SK-N-SH treated with all-trans-retinoic acid at 6 μM for 48 hours (cell line): ENCODE measurements at regions not wholly inside any gene's neighbourhood (a gene's known extent, or its start where the extent isn't known, plus 50 kb on each side); places are given as distances from the start of the nearest gene placed in this dataset.

ENCODE experiments used
- ATAC-seq: fragments of 200-7000 bp; cut with Tn5 transposase; 3 replicates; pipeline ENCODE4 v1.9.1; 2020; ENCODE audit warnings: mild to moderate bottlenecking, moderate library complexity
- ARNTL ChIP-seq: fragments of 450-650 bp; formaldehyde crosslinking; IDR thresholded peaks from 2 replicates; pipeline ENCODE4 v1.5.0; 2020; ENCODE audit warnings: low read depth, mild to moderate bottlenecking, moderate library complexity, borderline replicate concordance
- BACH2 ChIP-seq: fragments of 250-450 bp; sonication (Bioruptor Pico); IDR thresholded peaks from 2 replicates; pipeline ENCODE4 v1.9.0; 2021; ENCODE audit warnings: mild to moderate bottlenecking, borderline replicate concordance
- CSDC2 ChIP-seq: fragments of 250-450 bp; sonication (Bioruptor Pico); IDR thresholded peaks from 2 replicates; pipeline ENCODE4 v1.5.0; 2020; ENCODE audit warnings: mild to moderate bottlenecking, moderate library complexity
- ESRRG ChIP-seq: fragments of 250-450 bp; sonication (Bioruptor Pico); IDR thresholded peaks from 2 replicates; pipeline ENCODE4 v1.6.1; 2021; ENCODE audit warnings: mild to moderate bottlenecking
- GLIS3 ChIP-seq: fragments of 250-450 bp; sonication (Bioruptor Pico); IDR thresholded peaks from 2 replicates; pipeline ENCODE4 v1.5.0; 2020; ENCODE audit warnings: mild to moderate bottlenecking, moderate library complexity
- ISL1 ChIP-seq: fragments of 250-450 bp; sonication (Bioruptor Pico); IDR thresholded peaks from 2 replicates; pipeline ENCODE4 v2.1.2; 2022; ENCODE audit warnings: mild to moderate bottlenecking, moderate library complexity
- OSR1 ChIP-seq: fragments of 250-450 bp; sonication (Bioruptor Pico); IDR thresholded peaks from 2 replicates; pipeline ENCODE4 v1.8.0; 2022; ENCODE audit warnings: moderate library complexity, mild to moderate bottlenecking, inconsistent platforms
- PPARA ChIP-seq: fragments of 250-450 bp; sonication (Bioruptor Pico); IDR thresholded peaks from 2 replicates; pipeline ENCODE4 v1.5.0; 2020; ENCODE audit warnings: mild to moderate bottlenecking, borderline replicate concordance
- RARB ChIP-seq: fragments of 250-450 bp; sonication (Bioruptor Pico); IDR thresholded peaks from 2 replicates; pipeline ENCODE4 v1.8.0; 2021; ENCODE audit warnings: mild to moderate bottlenecking, moderate library complexity
- SNAI2 ChIP-seq: fragments of 250-450 bp; sonication (Bioruptor Pico); IDR thresholded peaks from 2 replicates; pipeline ENCODE4 v1.5.0; 2020; ENCODE audit warnings: mild to moderate bottlenecking, moderate library complexity
- TCF4 ChIP-seq: fragments of 250-450 bp; sonication (Bioruptor Pico); IDR thresholded peaks from 2 replicates; pipeline ENCODE4 v1.8.0; 2021; ENCODE audit warnings: mild to moderate bottlenecking, moderate library complexity, borderline replicate concordance
- TOX ChIP-seq: fragments of 250-450 bp; sonication (Bioruptor Pico); IDR thresholded peaks from 2 replicates; pipeline ENCODE4 v1.8.0; 2021; ENCODE audit warnings: mild to moderate bottlenecking, moderate library complexity, borderline replicate concordance
- ZC3H10 ChIP-seq: fragments of 250-450 bp; sonication (Bioruptor Pico); IDR thresholded peaks from 2 replicates; pipeline ENCODE4 v1.5.1; 2021; ENCODE audit warnings: mild to moderate bottlenecking, moderate library complexity
- ZFP3 ChIP-seq: fragments of 250-450 bp; sonication (Bioruptor Pico); IDR thresholded peaks from 2 replicates; pipeline ENCODE4 v1.5.0; 2020; ENCODE audit warnings: mild to moderate bottlenecking, moderate library complexity
- ZFP30 ChIP-seq: fragments of 450-650 bp; formaldehyde crosslinking; IDR thresholded peaks from 2 replicates; pipeline ENCODE4 v1.5.0; 2022; ENCODE audit warnings: mild to moderate bottlenecking, moderate library complexity
- ZNF565 ChIP-seq: fragments of 450-650 bp; formaldehyde crosslinking; conservative IDR thresholded peaks from 2 replicates; pipeline ENCODE4 v1.5.0; 2020; ENCODE audit warnings: low read depth, mild to moderate bottlenecking, moderate library complexity
- ZNF70 ChIP-seq: fragments of 450-650 bp; formaldehyde crosslinking; IDR thresholded peaks from 2 replicates; pipeline ENCODE4 v1.5.0; 2020; ENCODE audit warnings: mild to moderate bottlenecking, moderate library complexity
- ZNF8 ChIP-seq: fragments of 450-650 bp; formaldehyde crosslinking; IDR thresholded peaks from 2 replicates; pipeline ENCODE4 v1.5.0; 2020; ENCODE audit warnings: mild to moderate bottlenecking, moderate library complexity
- TF ChIP-seq, protein P1 (sequence below): fragments of 250-450 bp; sonication (Bioruptor Pico); IDR thresholded peaks from 2 replicates; pipeline ENCODE4 v1.8.0; 2020; ENCODE audit warnings: mild to moderate bottlenecking, moderate library complexity, borderline replicate concordance
- TF ChIP-seq, protein P2 (sequence below): fragments of 250-450 bp; sonication (Bioruptor Pico); IDR thresholded peaks from 2 replicates; pipeline ENCODE4 v1.5.1; 2020; ENCODE audit warnings: low read depth, mild to moderate bottlenecking, moderate library complexity
- TF ChIP-seq, protein P3 (sequence below): fragments of 250-450 bp; sonication (Bioruptor Pico); IDR thresholded peaks from 2 replicates; pipeline ENCODE4 v1.5.0; 2020; ENCODE audit warnings: mild to moderate bottlenecking, moderate library complexity

DNA sequence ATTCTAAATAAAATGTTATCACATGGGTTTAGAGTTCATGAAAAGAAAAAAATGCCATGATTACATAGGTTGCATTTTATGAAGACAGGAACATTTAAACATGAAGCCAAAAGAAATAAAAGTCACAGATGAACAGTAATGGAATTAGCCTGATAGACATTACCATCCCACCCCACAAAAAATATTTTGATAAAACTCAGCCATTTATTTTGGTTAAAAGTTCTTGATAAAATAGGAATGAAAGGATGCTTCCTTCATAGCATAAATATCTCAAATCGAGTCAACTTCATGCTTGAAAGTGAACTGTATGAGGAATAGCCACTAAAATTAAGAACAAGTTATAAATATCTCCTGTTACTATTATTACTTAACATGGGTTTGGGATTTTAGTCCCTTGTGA is 101.9 kb upstream of the TMC3 start:
- no peak for ATAC-seq
- TF ChIP-seq PPARA (no peak), ISL1 (peak; percentile 92), ARNTL (CRISPR knock-in tag) (no peak), ZFP3 (CRISPR knock-in tag) (no peak), GLIS3 (no peak), SNAI2 (CRISPR knock-in tag) (no peak)
- TF ChIP-seq, protein P1, sequence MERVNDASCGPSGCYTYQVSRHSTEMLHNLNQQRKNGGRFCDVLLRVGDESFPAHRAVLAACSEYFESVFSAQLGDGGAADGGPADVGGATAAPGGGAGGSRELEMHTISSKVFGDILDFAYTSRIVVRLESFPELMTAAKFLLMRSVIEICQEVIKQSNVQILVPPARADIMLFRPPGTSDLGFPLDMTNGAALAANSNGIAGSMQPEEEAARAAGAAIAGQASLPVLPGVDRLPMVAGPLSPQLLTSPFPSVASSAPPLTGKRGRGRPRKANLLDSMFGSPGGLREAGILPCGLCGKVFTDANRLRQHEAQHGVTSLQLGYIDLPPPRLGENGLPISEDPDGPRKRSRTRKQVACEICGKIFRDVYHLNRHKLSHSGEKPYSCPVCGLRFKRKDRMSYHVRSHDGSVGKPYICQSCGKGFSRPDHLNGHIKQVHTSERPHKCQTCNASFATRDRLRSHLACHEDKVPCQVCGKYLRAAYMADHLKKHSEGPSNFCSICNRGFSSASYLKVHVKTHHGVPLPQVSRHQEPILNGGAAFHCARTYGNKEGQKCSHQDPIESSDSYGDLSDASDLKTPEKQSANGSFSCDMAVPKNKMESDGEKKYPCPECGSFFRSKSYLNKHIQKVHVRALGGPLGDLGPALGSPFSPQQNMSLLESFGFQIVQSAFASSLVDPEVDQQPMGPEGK: no peak

- ATAC-seq: no peak
- TF ChIP-seq ESRRG (no peak), CSDC2 (CRISPR knock-in tag) (0 out of 2 replicates have a peak, but pooled peaks have one; percentile 11)
Observed at GRCh38 chr15:81475471-81475870, 101.5 kb upstream of the TMC3 start.

- TF ChIP-seq TOX (no peak), CSDC2 (CRISPR knock-in tag) (no peak), OSR1 (CRISPR knock-in tag) (no peak), ZNF8 (no peak), ZNF565 (no peak), RARB (CRISPR knock-in tag) (no peak)
- TF ChIP-seq, protein P2, sequence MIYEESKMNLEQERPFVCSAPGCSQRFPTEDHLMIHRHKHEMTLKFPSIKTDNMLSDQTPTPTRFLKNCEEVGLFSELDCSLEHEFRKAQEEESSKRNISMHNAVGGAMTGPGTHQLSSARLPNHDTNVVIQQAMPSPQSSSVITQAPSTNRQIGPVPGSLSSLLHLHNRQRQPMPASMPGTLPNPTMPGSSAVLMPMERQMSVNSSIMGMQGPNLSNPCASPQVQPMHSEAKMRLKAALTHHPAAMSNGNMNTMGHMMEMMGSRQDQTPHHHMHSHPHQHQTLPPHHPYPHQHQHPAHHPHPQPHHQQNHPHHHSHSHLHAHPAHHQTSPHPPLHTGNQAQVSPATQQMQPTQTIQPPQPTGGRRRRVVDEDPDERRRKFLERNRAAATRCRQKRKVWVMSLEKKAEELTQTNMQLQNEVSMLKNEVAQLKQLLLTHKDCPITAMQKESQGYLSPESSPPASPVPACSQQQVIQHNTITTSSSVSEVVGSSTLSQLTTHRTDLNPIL (CRISPR knock-in tag): no peak
- TF ChIP-seq, protein P3, sequence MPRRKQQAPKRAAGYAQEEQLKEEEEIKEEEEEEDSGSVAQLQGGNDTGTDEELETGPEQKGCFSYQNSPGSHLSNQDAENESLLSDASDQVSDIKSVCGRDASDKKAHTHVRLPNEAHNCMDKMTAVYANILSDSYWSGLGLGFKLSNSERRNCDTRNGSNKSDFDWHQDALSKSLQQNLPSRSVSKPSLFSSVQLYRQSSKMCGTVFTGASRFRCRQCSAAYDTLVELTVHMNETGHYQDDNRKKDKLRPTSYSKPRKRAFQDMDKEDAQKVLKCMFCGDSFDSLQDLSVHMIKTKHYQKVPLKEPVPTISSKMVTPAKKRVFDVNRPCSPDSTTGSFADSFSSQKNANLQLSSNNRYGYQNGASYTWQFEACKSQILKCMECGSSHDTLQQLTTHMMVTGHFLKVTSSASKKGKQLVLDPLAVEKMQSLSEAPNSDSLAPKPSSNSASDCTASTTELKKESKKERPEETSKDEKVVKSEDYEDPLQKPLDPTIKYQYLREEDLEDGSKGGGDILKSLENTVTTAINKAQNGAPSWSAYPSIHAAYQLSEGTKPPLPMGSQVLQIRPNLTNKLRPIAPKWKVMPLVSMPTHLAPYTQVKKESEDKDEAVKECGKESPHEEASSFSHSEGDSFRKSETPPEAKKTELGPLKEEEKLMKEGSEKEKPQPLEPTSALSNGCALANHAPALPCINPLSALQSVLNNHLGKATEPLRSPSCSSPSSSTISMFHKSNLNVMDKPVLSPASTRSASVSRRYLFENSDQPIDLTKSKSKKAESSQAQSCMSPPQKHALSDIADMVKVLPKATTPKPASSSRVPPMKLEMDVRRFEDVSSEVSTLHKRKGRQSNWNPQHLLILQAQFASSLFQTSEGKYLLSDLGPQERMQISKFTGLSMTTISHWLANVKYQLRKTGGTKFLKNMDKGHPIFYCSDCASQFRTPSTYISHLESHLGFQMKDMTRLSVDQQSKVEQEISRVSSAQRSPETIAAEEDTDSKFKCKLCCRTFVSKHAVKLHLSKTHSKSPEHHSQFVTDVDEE: no peak
- ATAC-seq: no peak
Observed at GRCh38 chr15:81473946-81474345, 99.9 kb upstream of the TMC3 start.

- ATAC-seq: no peak
- TF ChIP-seq PPARA: no peak
- no peak for TF ChIP-seq ISL1
- TF ChIP-seq ZC3H10 (CRISPR knock-in tag): no peak
- TF ChIP-seq ZNF8: no peak
- TF ChIP-seq, protein P2 (CRISPR knock-in tag): no peak
- no peak for TF ChIP-seq ZNF565
- TF ChIP-seq, protein P3: no peak
- TF ChIP-seq TOX: no peak
- TF ChIP-seq TCF4 (CRISPR knock-in tag): no peak
- no peak for TF ChIP-seq ZNF70 (CRISPR knock-in tag)
- no peak for TF ChIP-seq GLIS3
- no peak for TF ChIP-seq BACH2 (CRISPR knock-in tag)
- TF ChIP-seq, protein P1: no peak
- TF ChIP-seq ARNTL (CRISPR knock-in tag): no peak
- TF ChIP-seq RARB (CRISPR knock-in tag): no peak
- TF ChIP-seq ZFP30: no peak
Observed at GRCh38 chr15:81473177-81473576, 99.2 kb upstream of the TMC3 start.
